Left lobe of liver (tissue), 2 donors: ENCODE measurements at regions not wholly inside any gene's neighbourhood (a gene's known extent, or its start where the extent isn't known, plus 50 kb on each side); places are given as distances from the start of the nearest gene placed in this dataset.
"Not testable (repeated sequence)": the region's sequence is repeated elsewhere in the genome, so short reads cannot be mapped to it uniquely, and the experiment has no call there.

Source experiments
- ATAC-seq: fragments of 200-7000 bp; cut with Tn5 transposase; one replicate; pipeline ENCODE4 v1.9.1; 2020; ENCODE audit warnings: mild to moderate bottlenecking, moderate library complexity
- DNase-seq: peaks from one replicate; pipeline ENCODE4 v3.0.0-alpha.2; 2020; ENCODE audit warnings: low spot score
- donor health status: DM: no; HTN: no; CAD: no; lungs with moderate emphysema.
- donor health status: DM: no; HTN: yes; CAD: no.

DNA sequence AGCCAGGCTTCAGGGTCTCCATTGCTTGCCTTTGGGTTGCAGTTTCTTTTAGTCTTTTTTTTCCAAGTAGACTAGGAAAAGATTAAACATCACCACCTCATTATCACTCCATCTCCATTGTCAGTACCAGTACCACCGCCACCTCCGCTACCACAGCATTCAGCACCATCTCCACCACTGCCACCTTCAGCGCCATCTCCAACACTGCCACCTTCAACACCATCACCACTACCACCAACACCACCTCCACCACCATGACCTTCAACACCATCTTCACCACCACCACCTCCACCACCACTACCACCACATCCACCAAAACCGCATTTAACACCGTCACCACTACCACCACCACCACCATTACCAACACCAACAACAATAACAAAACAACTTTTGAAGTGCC, 141.5 kb upstream of the MPHOSPH6 start:
- ATAC-seq (no peak), DNase-seq (no peak)

DNA sequence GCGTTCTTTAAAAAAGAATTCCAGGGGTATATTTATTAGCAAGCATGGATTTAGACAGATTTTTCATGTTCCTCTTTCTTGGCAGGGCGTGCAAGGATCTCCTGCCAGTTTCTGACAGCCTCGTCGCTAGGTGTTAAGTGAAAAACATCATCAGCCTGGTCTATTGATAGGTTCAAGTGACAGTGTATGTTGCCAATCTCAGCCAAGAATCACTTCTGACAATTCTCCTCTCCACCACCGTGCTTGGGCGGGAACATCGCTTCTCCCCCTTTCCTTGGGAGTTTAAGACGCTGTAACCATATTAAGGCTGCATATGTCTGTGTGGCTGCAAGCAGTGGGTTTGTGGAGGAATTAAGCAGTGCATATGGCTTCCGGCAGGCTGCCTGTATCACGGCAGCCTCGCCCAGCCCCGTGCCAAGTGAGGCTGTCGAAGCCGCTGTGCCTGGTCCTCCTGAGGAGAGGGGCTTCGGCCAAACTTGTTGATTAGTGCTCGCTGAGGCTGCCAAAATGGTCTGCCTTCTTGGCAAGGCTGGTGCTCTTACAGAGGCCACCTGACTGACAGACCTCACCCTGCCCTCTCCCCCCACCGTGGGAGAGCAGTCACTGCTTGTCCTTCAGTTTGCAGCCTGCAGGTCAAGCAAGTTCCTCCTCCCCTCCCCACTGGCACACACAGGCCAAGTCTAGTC, 132.2 kb upstream of the MPHOSPH6 start:
- no peak for DNase-seq
- ATAC-seq: no peak

DNA sequence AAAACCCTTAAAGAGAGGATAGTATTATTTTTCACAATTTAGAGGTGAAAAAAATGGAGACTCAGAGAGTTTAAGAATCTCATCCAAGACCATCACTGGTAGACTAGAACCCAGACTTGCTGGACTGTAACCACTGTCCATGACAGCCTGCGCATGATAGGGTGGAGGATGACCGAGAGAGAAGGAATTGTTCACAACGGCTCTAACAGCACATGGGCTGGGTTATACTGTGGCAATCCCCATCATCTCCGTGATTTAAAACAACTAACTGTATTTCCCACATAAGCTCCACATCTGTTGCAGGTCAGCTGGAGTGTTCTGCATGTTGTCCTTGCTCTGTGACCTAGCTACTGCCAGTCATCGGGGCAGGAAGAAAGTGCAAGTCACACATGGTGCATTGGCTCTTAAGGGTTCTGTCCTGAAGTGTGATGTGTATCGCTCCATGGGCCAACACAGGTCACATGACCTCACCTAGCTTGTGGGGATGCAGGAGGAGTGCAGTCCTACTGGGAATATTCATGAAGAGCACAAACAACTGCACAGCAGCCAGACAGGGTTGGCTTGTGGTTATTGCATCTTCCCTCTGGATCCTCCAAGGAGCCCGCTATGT, 131.2 kb upstream of the MPHOSPH6 start:
- DNase-seq (no peak), ATAC-seq (no peak)

DNA sequence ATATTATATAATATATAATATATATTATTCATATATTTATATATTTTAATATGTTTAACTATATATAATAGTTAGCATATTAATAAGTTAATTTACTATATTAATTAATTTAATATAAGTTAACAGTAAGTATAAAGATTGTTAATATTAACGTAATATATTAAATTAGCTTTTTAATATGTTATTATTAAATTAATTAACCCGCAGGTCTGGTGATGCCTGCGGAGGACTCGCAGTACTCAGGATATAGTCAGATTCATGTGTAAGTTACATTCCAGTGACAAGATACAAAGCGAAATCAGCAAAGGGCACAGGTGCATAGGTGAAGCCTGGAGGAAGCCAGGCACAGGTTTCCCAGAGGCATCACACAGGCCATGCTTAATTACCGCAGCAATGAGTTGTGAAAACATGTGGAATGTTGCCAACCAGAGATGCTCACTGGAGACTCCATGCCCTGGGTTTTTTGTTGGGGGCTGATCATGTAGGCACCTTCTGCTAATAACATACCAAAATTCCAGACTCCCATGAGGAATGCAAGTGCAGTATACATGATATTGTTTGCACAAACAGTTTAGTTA, 130.4 kb upstream of the MPHOSPH6 start:
- DNase-seq (no peak), ATAC-seq (no peak)

DNA sequence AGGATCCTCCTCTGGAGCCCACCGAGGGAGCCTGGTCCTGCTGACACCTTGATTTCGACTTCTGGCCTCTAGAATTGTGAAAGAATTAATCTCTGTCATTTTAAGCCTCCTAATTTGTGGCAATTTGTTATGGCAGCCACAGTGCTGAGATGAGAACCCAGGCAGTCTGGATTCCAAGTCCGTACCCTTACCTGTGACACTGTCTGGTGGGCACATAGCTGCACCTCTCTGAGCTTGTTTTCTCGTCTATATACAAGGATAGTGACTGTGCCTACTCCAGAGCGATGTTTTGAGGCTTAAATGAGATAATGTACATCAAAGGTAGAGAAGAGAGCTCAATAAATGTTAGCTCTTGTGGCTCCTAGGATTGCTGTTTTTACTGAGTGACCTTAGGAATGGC, 128.4 kb upstream of the MPHOSPH6 start:
- no peak for DNase-seq
- ATAC-seq: no peak

DNA sequence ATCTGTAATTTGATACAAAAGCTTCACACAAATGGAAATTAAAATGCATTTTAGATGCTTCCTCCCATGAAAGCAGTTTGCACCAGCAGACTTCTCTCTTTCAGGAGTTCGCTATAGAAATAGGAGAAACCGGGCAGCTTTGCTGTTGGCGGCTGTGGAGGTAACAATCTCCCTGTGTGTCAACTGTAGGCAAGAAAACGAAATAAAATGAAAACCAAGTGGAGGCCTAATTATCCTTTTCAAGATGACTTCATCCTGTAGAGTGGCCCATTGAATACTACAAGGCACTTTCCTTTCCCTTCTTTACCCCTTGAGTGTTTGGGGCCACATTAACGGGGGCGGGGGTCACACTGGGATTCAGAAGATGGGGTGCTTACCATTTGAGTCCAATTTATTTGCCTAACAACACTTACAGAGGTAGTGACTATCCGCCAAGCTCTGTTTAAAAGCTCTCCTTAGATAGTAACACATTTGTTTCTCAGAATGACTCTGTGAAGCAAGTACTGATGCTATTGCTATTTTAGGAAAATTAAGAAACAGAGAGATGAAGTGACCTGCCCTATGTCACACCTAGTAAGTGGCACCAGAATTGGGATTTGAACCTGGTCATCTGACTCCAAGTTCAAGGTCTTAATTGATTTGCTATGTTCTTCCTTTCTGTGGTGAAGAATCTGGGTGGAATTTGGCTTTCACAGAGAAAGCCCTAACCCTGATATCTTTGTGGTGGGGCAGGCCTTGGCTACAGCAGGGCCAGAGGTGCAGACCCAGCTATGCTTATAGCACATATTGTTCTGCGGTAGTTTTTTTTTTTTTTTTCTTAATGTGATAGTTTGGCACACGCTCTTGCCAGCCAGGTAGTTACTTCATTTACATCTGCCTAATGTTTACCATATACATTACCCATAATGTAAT, 125.5 kb upstream of the MPHOSPH6 start:
- ATAC-seq (no peak), DNase-seq (no peak)

DNA sequence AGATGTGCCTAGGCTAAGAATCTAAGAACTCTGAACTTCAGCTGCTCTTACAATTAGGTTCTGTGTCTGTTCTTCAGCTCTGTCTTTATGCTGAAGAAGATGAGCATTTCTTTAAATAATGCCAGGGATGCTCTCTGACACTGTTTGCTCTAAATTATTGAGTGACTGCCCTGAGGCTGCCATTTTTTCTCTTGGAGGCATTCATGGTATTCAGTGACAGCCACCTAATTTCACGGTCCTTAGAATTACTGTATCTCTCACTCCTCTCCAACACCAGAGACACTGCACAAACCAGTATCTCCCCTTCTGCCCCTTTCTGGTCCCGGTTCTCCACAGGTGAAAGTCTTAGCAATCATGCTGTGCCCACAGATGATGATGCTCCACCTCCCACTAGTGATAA, 123.6 kb upstream of the MPHOSPH6 start:
- DNase-seq: no peak
- no peak for ATAC-seq

DNA sequence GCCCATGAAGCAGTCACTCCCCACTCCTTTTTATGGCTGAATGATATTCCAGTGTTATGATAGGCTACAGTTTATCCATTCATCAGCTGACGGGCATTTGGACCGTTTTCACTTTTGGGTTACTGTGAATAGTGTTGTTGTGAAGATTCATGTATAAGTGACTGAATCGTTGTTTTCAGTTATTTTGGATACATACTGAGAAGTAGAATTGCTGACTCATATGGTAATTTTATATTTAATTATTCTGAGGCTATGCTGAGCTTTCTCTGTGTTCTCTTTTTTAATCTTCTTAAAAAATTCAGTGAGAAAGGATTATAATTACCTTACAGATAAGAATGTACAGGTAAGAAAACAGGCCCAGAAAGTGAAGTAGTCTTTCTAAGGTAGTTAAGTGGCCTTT, 117.9 kb upstream of the MPHOSPH6 start:
- ATAC-seq: no peak
- DNase-seq: no peak

DNA sequence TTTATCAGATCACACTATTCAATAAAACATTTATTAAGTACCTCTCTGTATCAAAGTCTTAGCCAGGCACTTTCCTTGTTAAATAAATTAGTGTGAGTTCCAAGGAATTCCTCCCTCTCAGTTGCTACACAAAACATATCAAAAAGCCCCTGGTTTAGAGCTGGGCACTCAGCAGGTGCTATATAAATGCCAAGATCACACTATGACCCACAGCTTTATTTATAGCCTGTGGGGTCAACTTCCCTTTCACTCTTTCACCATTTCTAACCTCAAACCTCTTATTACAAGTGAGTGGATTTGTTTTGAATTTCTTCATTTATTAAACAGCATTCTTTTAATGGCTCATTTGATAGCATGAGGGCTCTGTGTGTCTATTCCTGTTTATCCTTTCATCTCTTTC, 112.6 kb upstream of the MPHOSPH6 start:
- no peak for ATAC-seq

DNA sequence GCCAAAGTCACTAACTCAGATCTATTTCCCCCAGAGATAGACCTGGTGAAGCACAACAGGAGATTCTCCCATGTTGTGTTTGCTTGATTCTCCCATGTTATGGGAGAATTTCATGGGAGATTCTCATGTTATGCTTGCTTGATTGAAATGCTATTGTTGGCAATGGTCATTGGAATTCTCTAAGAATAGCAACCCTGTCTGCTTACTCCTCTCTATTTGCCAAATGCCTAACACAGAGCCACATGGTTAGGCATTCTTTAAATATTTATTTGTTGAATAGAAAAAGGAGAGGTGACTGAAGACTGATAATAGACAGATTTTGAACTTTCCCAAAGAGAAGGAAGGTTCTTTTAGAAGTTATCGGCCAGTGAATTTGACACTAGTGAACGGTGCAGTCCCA, 111.5 kb upstream of the MPHOSPH6 start:
- no peak for ATAC-seq
- no peak for DNase-seq

More for the DNA sequence above, 112.6 kb upstream of the MPHOSPH6 start:
- DNase-seq: no peak

DNA sequence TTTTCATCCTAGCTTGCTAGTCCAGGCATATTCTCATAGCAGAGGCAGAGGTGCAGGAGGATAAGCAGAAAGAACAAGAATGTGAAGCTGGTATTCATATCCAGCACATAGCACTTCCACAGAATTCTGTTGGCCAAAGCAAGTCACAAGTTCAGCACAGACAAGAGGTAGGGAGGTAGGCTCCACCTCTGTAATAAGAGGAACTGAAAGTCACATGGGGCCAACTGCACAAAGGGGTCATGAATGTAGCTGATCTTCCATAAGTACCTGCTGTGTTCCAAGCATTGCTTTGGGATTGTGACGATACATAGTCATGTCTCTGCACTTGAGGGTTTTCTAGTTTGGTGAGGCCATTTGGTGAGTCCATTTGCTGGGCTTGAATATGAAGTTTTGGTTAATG, 110.8 kb upstream of the MPHOSPH6 start:
- DNase-seq (no peak), ATAC-seq (no peak)

DNA sequence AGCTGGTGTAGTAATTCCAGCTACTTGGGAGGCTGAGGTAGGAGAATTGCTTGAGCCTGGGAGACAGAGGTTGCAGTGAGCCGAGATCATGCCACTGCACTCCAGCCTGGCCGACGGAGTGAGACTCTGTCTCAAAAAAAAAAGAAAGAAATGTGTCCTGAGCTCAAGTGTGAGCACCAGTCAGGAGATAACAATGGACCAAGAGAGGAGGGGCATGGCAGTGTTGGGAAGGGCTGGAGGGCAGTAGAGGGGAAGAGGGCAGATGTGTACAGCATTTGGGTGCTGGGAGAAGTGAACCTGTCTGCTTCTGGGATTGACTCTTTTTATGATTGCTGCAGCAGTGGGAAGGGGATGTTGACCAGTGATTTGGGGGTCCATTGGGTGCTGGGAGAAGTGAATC, 105.3 kb upstream of the MPHOSPH6 start:
- not testable (repeated sequence) for ATAC-seq, DNase-seq

DNA sequence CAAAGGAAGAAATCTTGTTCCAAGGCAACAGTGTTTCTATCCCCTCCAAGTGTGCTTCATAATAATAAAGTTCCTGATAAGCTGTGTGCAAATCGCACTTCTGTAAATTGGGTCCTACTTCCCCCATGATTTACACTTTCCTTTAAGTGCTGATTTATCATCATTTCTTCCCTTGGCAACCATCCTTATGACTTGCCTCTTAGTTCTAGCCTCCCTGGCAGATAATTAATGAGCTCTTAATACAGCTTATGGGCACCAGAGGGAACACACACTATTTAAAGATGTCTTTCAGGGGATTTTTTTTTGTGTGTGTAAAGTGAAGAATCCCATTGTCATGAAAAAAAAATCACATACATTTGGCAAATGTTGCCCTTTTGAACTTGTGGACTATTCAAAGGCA, 101.6 kb upstream of the MPHOSPH6 start:
- DNase-seq (no peak), ATAC-seq (no peak)

DNA sequence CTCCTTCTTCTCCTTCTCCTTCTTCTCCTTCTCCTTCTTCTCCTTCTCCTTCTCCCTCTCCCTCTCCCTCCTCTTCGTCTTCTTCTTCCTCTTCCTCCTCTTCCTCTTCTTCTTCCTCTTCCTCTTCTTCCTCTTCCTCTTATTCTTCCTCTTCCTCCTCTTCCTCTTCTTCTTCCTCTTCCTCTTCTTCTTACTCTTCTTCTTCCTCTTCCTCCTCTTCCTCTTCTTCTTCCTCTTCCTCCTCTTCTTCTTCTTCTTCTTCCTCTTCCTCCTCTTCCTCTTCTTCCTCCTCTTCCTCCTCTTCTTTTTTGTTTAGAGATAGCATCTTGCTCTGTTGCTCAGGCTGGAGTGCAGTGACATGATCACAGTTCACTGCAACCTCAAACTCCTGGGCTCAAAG, 97.7 kb upstream of the MPHOSPH6 start:
- not testable (repeated sequence) for DNase-seq, ATAC-seq

DNA sequence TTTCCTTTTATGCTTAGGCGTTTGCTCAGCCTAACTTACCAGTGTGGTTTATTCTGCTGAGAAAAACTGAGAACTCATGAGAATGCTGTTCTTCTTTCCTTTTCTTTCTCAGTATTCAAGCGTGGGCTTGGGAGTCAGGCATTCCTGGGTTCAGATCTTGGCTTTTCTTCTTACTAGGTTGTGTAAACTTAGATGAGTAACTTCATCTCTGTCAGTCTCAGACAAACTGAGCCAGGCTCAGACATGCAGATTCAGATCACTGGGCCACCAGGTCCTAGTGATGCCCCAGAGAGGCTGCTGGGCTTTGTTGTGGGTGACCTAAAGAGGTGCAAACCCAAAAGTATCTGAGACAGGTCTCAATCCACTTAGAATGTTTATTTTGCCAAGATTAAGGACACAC, 95.8 kb upstream of the MPHOSPH6 start:
- ATAC-seq: no peak
- no peak for DNase-seq

DNA sequence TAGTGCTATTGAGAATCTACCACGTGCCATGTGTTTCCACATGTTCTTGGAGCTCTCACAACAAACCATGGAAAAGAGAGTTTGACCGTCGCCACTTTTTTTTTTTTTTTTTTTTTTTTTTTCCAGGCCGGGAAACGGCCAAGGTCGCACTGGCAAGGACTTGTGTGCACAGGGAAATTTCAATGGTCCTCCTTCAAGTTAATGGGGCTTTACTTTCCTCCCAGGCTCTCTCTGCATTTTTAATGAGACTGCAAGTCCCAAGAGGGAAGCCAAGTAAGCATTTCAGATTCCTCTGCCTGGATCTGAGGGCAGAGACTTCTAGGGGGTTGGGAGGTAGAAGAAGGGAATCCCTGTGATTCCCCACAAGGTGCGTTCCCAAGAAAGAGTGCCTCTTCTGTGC, 94.7 kb upstream of the MPHOSPH6 start:
- DNase-seq: no peak
- ATAC-seq: no peak

DNA sequence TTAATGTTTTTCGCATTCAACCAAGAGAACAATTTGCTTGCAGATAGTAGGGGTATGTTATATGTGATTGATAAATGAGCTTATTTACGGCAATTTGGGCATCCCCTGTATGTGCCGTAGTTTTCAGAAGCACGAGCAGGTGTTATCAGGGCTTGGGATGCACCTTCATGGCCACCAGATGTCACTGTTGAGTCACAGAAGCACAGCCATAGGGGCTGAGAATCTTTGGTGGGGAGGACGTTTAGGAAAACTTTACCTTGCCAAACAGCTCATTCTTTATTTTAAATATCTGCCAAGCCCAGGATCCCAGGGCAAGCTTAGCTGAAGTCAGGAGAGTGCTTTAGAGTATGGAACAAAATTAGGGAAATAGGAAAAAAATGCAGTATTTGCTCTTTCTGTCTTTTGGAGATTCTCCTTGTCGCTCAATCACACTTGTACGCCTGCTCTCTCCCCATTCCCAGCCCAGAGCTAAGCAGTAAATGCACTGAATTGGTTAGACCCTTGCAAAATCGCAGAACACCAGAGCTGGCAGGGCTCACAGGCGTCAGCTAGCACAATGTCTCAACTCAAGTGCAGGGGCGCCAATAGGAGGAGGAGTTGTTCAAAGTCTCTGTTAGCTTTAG, 93.6 kb upstream of the MPHOSPH6 start:
- ATAC-seq (peak; percentile 95), DNase-seq (peak; percentile 54)

DNA sequence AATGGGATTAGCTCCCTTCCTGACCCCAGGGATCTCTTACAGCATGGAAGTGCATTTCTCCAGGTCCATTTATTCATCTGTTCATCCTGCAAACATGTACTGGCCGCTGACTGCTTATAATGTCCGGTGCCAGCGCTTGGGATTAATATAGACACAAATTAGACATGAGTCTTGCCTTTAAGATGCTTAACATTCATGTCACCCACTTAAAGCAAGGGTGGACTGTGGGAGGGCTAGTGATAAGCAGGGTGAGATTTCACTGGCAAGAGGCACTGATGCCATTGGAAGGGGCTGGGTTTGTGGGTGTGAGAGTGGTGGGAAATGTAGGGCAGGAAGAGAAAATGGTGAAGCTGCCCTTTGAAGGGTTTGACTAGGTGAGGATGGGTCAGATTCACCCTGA, 92.2 kb upstream of the MPHOSPH6 start:
- ATAC-seq (no peak), DNase-seq (no peak)

DNA sequence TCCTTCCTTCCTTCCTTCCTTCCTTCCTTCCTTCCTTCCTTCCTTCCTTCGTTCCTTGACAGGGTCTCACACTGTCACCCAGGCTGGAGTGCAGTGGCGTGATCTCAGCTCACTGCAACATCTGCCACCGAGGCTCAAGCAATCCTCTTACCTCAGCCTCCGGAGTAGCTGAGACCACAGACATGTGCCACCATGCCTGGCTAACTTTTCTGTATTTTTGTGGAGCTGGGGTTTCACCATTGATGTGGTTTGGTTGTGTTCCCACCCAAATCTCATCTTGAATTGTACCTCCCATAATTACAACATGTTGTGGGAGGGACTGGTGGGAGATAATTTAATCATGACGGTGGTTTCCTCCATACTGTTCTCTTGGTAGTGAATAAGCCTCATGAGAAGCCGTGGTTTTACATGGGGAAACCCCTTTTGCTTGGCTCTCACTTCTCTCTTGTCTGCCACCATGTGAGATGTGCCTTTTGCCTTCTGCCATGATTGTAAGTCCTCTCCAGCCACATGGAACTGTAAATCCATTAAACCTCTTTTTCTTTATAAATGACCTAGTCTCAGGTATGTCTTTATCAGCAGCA, 90.3 kb upstream of the MPHOSPH6 start:
- ATAC-seq: no peak
- no peak for DNase-seq

DNA sequence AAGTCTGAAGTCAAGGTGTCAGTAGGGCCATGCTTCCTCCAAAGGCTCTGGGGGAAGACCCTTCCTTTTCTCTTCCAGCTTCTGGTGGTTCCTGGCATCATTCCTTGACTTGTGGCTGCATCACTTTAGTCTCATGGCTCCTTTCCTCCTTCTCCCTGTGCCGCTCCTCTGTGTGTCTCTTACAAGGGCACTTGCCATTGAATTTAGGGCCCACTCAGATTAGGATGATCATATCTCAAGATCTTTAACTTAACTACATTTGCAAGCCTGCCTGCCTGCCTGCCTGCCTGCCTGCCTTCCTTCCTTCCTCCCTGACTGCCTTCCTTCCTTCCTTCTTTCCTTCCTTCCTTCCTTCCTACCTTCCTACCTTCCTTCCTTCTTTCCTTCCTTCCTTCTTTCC, 89.7 kb upstream of the MPHOSPH6 start:
- no peak for ATAC-seq
- no peak for DNase-seq

DNA sequence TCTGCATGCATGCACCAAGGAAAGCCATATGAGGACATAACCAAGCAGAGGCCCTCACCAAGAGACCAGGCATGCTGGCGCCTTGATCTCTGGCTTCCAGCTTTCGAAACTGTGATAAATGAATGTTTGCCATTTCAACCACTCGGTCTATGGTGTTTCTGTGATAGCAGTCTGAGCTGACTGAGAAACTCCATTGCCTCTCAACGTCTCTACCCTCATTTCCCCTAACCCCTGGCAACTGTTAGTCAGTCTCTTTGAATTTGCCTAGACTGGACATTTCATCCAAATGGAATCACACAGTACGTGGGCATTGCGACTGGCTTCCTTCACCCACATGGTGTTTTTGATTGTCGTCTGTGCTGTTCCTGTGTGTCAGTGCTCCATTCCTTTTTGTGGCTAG, 88.0 kb upstream of the MPHOSPH6 start:
- no peak for ATAC-seq
- no peak for DNase-seq
